Neural cell (in vitro differentiated cells): ENCODE measurements at regions not wholly inside any gene's neighbourhood (a gene's known extent, or its start where the extent isn't known, plus 50 kb on each side); places are given as distances from the start of the nearest gene placed in this dataset.

ENCODE experiments used
- H2AFZ ChIP-seq: fragments of 200-600, 300-800 bp; sonication (generic), shearing (Covaris generic); 2 replicates; pipeline ENCODE4 v1.6.0; 2014; ENCODE audit warnings: low read depth, mild to moderate bottlenecking, antibody characterized with exemption, low read length, moderate library complexity
- H3F3A ChIP-seq: fragments of 200-600 bp; shearing (Covaris generic); 2 replicates; pipeline ENCODE4 v1.6.1; 2016; ENCODE audit warnings: mild to moderate bottlenecking, moderate library complexity, mixed read lengths, antibody characterized with exemption, low read length; ENCODE audit not compliant: insufficient read depth, poor library complexity, severe bottlenecking
- H3K27ac ChIP-seq: fragments of 200-600, 300-800 bp; sonication (generic), shearing (Covaris generic); 2 replicates; pipeline ENCODE4 v1.5.1; 2014; ENCODE audit warnings: mild to moderate bottlenecking, low read length, moderate library complexity
- H3K27me3 ChIP-seq: fragments of 300-800, 200-600 bp; sonication (generic), shearing (Covaris generic); 2 replicates; pipeline ENCODE4 v1.6.0; 2014; ENCODE audit warnings: mild to moderate bottlenecking, low read depth, low read length, moderate library complexity; ENCODE audit not compliant: insufficient read depth
- H3K36me3 ChIP-seq: fragments of 300-800, 200-600 bp; sonication (generic), shearing (Covaris generic); 2 replicates; pipeline ENCODE4 v1.5.1; 2014; ENCODE audit warnings: mild to moderate bottlenecking, antibody characterized with exemption, low read length, moderate library complexity; ENCODE audit not compliant: insufficient read depth
- H3K4me2 ChIP-seq: fragments of 300-800, 200-600 bp; sonication (generic), shearing (Covaris generic); 2 replicates; pipeline ENCODE4 v1.6.0; 2014; ENCODE audit warnings: mild to moderate bottlenecking, low read length
- H3K4me3 ChIP-seq: fragments of 300-800, 200-600 bp; sonication (generic), shearing (Covaris generic); 2 replicates; pipeline ENCODE4 v1.5.1; 2014; ENCODE audit warnings: mild to moderate bottlenecking, low read length, moderate library complexity
- H3K79me2 ChIP-seq: fragments of 200-600 bp; shearing (Covaris generic); replicated peaks from 2 replicates; pipeline ENCODE4 v1.6.0; 2014; ENCODE audit warnings: mild to moderate bottlenecking, low read length, moderate library complexity; ENCODE audit not compliant: insufficient read depth
- H3K9ac ChIP-seq: fragments of 300-800, 200-600 bp; sonication (generic), shearing (Covaris generic); 2 replicates; pipeline ENCODE4 v1.6.1; 2016; ENCODE audit warnings: mild to moderate bottlenecking, low read length, mixed read lengths
- H3K9me2 ChIP-seq: fragments of 200-600 bp; shearing (Covaris generic); 2 replicates; pipeline ENCODE4 v1.6.1; 2016; ENCODE audit warnings: mild to moderate bottlenecking, low read length, mixed read lengths; ENCODE audit not compliant: insufficient read depth
- H3K9me3 ChIP-seq: fragments of 200-600, 300-800 bp; sonication (generic), shearing (Covaris generic); 2 replicates; pipeline ENCODE4 v1.6.1; 2016; ENCODE audit warnings: mild to moderate bottlenecking, mixed run types, low read length, moderate library complexity, mixed read lengths
- H4K20me1 ChIP-seq: fragments of 200-600 bp; shearing (Covaris generic); 2 replicates; pipeline ENCODE4 v1.6.1; 2016; ENCODE audit warnings: mild to moderate bottlenecking, mixed run types; ENCODE audit not compliant: insufficient read depth
- CTCF ChIP-seq: fragments of 450-650 bp; IDR thresholded peaks from 2 replicates; pipeline ENCODE4 v1.5.1; 2014; ENCODE audit warnings: antibody characterized with exemption, mild to moderate bottlenecking, moderate library complexity; ENCODE audit not compliant: poor library complexity, severe bottlenecking
- EP300 ChIP-seq: fragments of 450-650 bp; conservative IDR thresholded peaks from 2 replicates; pipeline ENCODE4 v1.6.1; 2014; ENCODE audit warnings: antibody characterized with exemption, mild to moderate bottlenecking, moderate library complexity; ENCODE audit not compliant: poor library complexity, severe bottlenecking
- EZH2 ChIP-seq: fragments of 200-600, 300-800 bp; shearing (Covaris generic), sonication (generic); IDR thresholded peaks from 2 replicates; pipeline ENCODE4 v1.6.1; 2014; ENCODE audit warnings: antibody characterized with exemption, low read length, borderline replicate concordance, mild to moderate bottlenecking; ENCODE audit not compliant: insufficient read depth, poor library complexity, severe bottlenecking
- MXI1 ChIP-seq: fragments of 450-650 bp; conservative IDR thresholded peaks from 2 replicates; pipeline ENCODE4 v1.6.1; 2014; ENCODE audit warnings: antibody characterized with exemption, mild to moderate bottlenecking; ENCODE audit not compliant: poor library complexity, severe bottlenecking
- POLR2AphosphoS5 ChIP-seq: IDR thresholded peaks from 2 replicates; pipeline ENCODE4 v1.6.1; 2012
- RAD21 ChIP-seq: fragments of 450-650 bp; conservative IDR thresholded peaks from 2 replicates; pipeline ENCODE4 v1.6.1; 2014; ENCODE audit warnings: antibody characterized with exemption, mild to moderate bottlenecking, moderate library complexity
- REST ChIP-seq: IDR thresholded peaks from 2 replicates; pipeline ENCODE4 v1.6.1; 2012; ENCODE audit warnings: borderline replicate concordance
- SMC3 ChIP-seq: fragments of 450-650 bp; conservative IDR thresholded peaks from 2 replicates; pipeline ENCODE4 v1.6.1; 2014; ENCODE audit warnings: antibody characterized with exemption, mild to moderate bottlenecking, moderate library complexity; ENCODE audit not compliant: poor library complexity
- TAF1 ChIP-seq: IDR thresholded peaks from 2 replicates; pipeline ENCODE4 v1.6.1; 2012; ENCODE audit warnings: low read depth

- Histone ChIP-seq H3K27me3 (no peaks in the 10 kb centered on the region), H3K4me2 (no peak overlapping the region)
Measured at GRCh38 chr17:33889040-33889439, 366.0 kb upstream of the CCL2 start.

GRCh38 chr17:33889766-33890165 is 365.3 kb upstream of the CCL2 start:
- no peaks in the 10 kb centered on the region for H3K9me3 ChIP-seq
- no peaks in the 10 kb centered on the region for H3F3A ChIP-seq
- no peaks in the 10 kb centered on the region for H4K20me1 ChIP-seq
- no peak overlapping the region for H2AFZ ChIP-seq
- no peak overlapping the region for H3K27ac ChIP-seq
- H3K9ac ChIP-seq = no peak overlapping the region
- H3K36me3 ChIP-seq = no peaks in the 10 kb centered on the region
- no peaks in the 10 kb centered on the region for H3K79me2 ChIP-seq
- H3K9me2 ChIP-seq = no peaks in the 10 kb centered on the region
- no peak overlapping the region for H3K4me2 ChIP-seq
- H3K4me3 ChIP-seq = no peak overlapping the region
- no peaks in the 10 kb centered on the region for H3K27me3 ChIP-seq
- TF ChIP-seq RAD21 (no peak), POLR2AphosphoS5 (no peak), CTCF (no peak), SMC3 (no peak), EP300 (no peak), EZH2 (no peak), TAF1 (no peak)

More at GRCh38 chr17:33889040-33889439, 366.0 kb upstream of the CCL2 start:
- no peaks in the 10 kb centered on the region for H3F3A ChIP-seq
- no peak overlapping the region for H2AFZ ChIP-seq
- H3K4me3 ChIP-seq = no peak overlapping the region
- no peak overlapping the region for H3K27ac ChIP-seq
- no peak overlapping the region for H3K9ac ChIP-seq
- no peaks in the 10 kb centered on the region for H3K9me3 ChIP-seq
- H4K20me1 ChIP-seq = no peaks in the 10 kb centered on the region
- no peaks in the 10 kb centered on the region for H3K36me3 ChIP-seq
- H3K79me2 ChIP-seq = no peaks in the 10 kb centered on the region
- TF ChIP-seq CTCF (no peak), REST (no peak), RAD21 (no peak), EZH2 (no peak), EP300 (no peak), TAF1 (no peak), MXI1 (no peak), SMC3 (no peak), POLR2AphosphoS5 (no peak)
- H3K9me2 ChIP-seq = no peaks in the 10 kb centered on the region
